ENCODE measurements at regions not wholly inside any gene's neighbourhood (a gene's known extent, or its start where the extent isn't known, plus 50 kb on each side); places are given as distances from the start of the nearest gene placed in this dataset.

DNA sequence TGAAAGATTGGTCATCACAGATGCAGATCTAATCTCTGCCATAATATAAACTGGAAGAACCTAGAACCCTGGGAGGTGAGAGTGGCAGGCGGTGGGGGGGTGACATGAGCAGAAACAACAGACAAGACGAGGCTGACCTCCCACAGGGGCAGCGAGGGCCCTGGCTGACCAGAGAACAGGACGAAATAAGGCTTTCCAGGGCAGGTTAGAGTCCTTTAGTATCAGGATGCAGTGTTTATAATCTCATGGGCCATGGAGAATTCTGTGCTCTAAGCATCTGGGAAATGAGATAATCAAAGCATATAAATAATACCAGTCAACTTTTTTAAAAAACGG is 102.7 kb upstream of the BCL2L14 start:
- Histone ChIP-seq H3K36me3 (ENCODE audit: control insufficient read depth in 1 of 2, insufficient read depth in 2 of 2, low read length in 2 of 2) (no peaks in the 10 kb centered on the region), H2AFZ (ENCODE audit: low read depth, low read length, poor library complexity, severe bottlenecking) (no peak overlapping the region), H3K4me3 (replicated peaks in 1 of 2; ENCODE audit: low read depth in 1 of 2, low read length in 2 of 2) (no peak overlapping the region), H3K9me2 (ENCODE audit: insufficient read depth) (no peaks in the 10 kb centered on the region), H3K4me2 (ENCODE audit: low read length) (no peak overlapping the region), H3K9me3 (ENCODE audit: control insufficient read depth in 1 of 2, insufficient read depth in 1 of 2, low read depth in 1 of 2, low read length in 2 of 2) (no peaks in the 10 kb centered on the region), H3K79me2 (ENCODE audit: insufficient read depth, low read length) (no peaks in the 10 kb centered on the region), H3K9ac (ENCODE audit: low read length) (no peak overlapping the region), H3K27ac (ENCODE audit: low read depth, low read length) (no peak overlapping the region), H4K20me1 (ENCODE audit: insufficient read depth) (no peaks in the 10 kb centered on the region), H3K4me1 (ENCODE audit: control insufficient read depth in 1 of 2, insufficient read depth in 2 of 2, low read length in 2 of 2) (no peaks in the 10 kb centered on the region), H3K27me3 (ENCODE audit: insufficient read depth, low read length) (0 out of 2 replicates have a peak, but pooled peaks cover 4% of the 10 kb centered on the region)
- intact Hi-C loops (cut with micrococcal nuclease), result no loop called here
- TF ChIP-seq SP1 (IDR thresholded peaks at IDR 0.05; ENCODE audit: low read depth) (no peak), EZH2phosphoT487 (IDR thresholded peaks at IDR 0.05; ENCODE audit: borderline replicate concordance) (no peak), RAD21 (IDR thresholded peaks at IDR 0.05; ENCODE audit: low read depth) (no peak), EGR1 (IDR thresholded peaks at IDR 0.05; ENCODE audit: low read depth) (no peak), ELF1 (IDR thresholded peaks at IDR 0.05; ENCODE audit: borderline replicate concordance, low read depth) (no peak), POLR2A (IDR thresholded peaks at IDR 0.05; ENCODE audit: borderline replicate concordance, extremely low read depth, insufficient read depth, insufficient read length) (no peak), ZFX (IDR thresholded peaks at IDR 0.05) (no peak), JUND (IDR thresholded peaks at IDR 0.05) (no peak), CEBPB (IDR thresholded peaks at IDR 0.05; ENCODE audit: low read depth) (no peak), POLR2AphosphoS5 (IDR thresholded peaks at IDR 0.05; ENCODE audit: low read depth, low read length) (no peak), EZH2 (IDR thresholded peaks at IDR 0.05) (no peak)
- TF ChIP-seq, protein P1, sequence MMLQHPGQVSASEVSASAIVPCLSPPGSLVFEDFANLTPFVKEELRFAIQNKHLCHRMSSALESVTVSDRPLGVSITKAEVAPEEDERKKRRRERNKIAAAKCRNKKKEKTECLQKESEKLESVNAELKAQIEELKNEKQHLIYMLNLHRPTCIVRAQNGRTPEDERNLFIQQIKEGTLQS (IDR thresholded peaks at IDR 0.05), result no peak
- DNase-seq (ENCODE audit: low read depth, low spot score), result no peak
- ChIA-PET RAD21 (ENCODE audit: low non-redundant PET in 1 of 2, low total read pairs in 2 of 2, uncharacterized antibody in 2 of 2, unreplicated experiment in 2 of 2) (no interaction called here), CTCF (no interaction called here), POLR2A (no interaction called here)
- BruUV-seq (replicated peaks), result no TSS peak
- no peak for ATAC-seq

DNA sequence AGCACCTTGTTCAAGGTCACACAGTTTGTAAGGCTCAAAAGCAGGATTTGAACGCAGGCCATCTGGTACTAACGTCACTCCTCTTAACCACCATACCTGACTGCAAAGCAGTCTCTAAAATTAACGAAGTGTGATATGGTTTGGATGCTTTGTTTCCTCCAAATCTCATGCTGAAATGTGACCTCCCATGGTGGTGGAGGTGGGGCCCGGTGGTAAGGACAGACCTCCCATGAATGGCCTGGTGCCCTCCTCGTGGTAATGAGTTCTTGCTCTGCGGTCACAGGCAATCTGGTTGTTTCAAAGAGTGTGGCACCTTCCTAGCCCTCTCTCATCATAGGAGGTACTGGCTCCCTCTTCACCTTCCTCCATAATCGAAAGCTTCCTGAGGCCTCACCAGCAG is 102.2 kb upstream of the BCL2L14 start:
- DNase-seq (ENCODE audit: low read depth, low spot score) (no peak), ATAC-seq (no peak)
- H3K36me3 ChIP-seq (ENCODE audit: control insufficient read depth in 1 of 2, insufficient read depth in 2 of 2, low read length in 2 of 2), result no peaks in the 10 kb centered on the region
- TF ChIP-seq POLR2AphosphoS5 (IDR thresholded peaks at IDR 0.05; ENCODE audit: low read depth, low read length), result no peak
- TF ChIP-seq ZFX (IDR thresholded peaks at IDR 0.05), result no peak
- no peak for TF ChIP-seq RAD21 (IDR thresholded peaks at IDR 0.05; ENCODE audit: low read depth)
- TF ChIP-seq POLR2A (IDR thresholded peaks at IDR 0.05; ENCODE audit: borderline replicate concordance, extremely low read depth, insufficient read depth, insufficient read length), result no peak
- no peak for TF ChIP-seq EGR1 (IDR thresholded peaks at IDR 0.05; ENCODE audit: low read depth)
- TF ChIP-seq REST (IDR thresholded peaks at IDR 0.05; ENCODE audit: low read depth), result no peak
- TF ChIP-seq JUND (IDR thresholded peaks at IDR 0.05), result no peak
- no peak for TF ChIP-seq YY1 (IDR thresholded peaks at IDR 0.05; ENCODE audit: extremely low read depth, insufficient replicate concordance, low read depth, low read length)
- ChIA-PET RAD21 (ENCODE audit: low non-redundant PET in 1 of 2, low total read pairs in 2 of 2, uncharacterized antibody in 2 of 2, unreplicated experiment in 2 of 2) (no interaction called here), POLR2A (no interaction called here), CTCF (no interaction called here)
- H3K4me1 ChIP-seq (ENCODE audit: control insufficient read depth in 1 of 2, insufficient read depth in 2 of 2, low read length in 2 of 2), result no peaks in the 10 kb centered on the region
- no peak overlapping the region for H3K4me2 ChIP-seq (ENCODE audit: low read length)
- H2AFZ ChIP-seq (ENCODE audit: low read depth, low read length, poor library complexity, severe bottlenecking), result no peak overlapping the region
- no peaks in the 10 kb centered on the region for H3K79me2 ChIP-seq (ENCODE audit: insufficient read depth, low read length)
- no TSS peak for BruUV-seq (replicated peaks)
- H3K9me2 ChIP-seq (ENCODE audit: insufficient read depth), result no peaks in the 10 kb centered on the region
- no peak overlapping the region for H3K9ac ChIP-seq (ENCODE audit: low read length)
- intact Hi-C loops (cut with micrococcal nuclease), result no loop called here
- H4K20me1 ChIP-seq (ENCODE audit: insufficient read depth), result no peaks in the 10 kb centered on the region
- peaks cover 8% of the 10 kb centered on the region; the same call in 1 of the 2 replicates for H3K27me3 ChIP-seq (ENCODE audit: insufficient read depth, low read length)
- H3K9me3 ChIP-seq (ENCODE audit: control insufficient read depth in 1 of 2, insufficient read depth in 1 of 2, low read depth in 1 of 2, low read length in 2 of 2), result no peaks in the 10 kb centered on the region
- H3K4me3 ChIP-seq (replicated peaks in 1 of 2; ENCODE audit: low read depth in 1 of 2, low read length in 2 of 2), result no peak overlapping the region
- H3K27ac ChIP-seq (ENCODE audit: low read depth, low read length), result no peak overlapping the region
